ENCODE measurements at regions not wholly inside any gene's neighbourhood (a gene's known extent, or its start where the extent isn't known, plus 50 kb on each side); places are given as distances from the start of the nearest gene placed in this dataset.
"Not testable (repeated sequence)": the region's sequence is repeated elsewhere in the genome, so short reads cannot be mapped to it uniquely, and the experiment has no call there.

DNA sequence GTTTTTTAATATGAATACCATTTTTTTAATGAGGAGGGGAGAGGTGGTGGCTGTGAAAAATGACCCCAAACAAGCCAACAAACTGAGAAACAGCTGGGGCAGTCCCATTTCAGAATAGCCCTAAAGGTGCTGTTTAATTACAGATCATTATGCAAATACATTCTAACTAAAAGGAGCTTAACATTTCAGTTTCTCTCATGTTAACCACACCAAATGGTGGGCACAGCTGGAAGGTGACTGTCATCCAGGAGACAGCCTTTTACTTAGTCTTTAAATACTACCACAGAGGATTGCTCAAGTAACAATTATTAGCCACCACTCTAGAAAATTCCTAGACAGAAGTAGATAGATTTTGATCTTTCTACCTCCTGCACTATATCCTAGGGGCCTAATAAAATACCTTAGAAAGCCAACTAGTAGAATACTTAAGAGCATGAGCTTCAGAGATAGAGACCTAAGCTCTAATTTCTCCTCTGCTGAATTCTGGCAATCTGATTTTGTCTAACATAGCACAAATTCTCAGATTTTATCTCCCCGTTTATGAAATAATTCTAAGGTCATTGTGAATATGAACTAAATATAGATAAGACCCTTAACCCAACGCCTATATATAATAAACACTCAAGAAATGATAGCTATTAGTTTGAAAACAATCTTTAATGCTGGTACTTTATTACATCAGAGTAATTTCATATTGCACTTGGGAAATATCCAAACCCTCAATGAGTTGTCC, 615.1 kb upstream of the NRSN1 start:
- DNase-seq (ENCODE audit: low spot score) = no peak

DNA sequence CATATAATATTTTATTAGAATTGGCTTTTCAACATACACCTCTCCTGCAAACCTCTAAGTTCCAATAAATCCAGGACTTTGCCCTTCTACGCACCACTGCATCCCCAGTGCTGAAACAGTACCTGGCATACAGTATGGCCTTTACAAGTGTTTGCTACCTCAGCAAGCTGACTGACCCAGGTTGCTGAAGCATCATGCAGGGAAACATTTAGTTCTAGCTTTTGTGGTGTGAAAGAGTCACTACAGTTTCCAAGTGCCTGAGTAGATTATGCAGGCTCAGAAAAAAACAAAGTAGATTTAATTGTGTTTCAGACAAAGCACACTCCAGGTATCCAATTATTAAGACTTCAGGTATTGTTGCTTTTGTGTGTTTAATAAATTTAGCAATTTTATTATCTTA, 614.2 kb upstream of the NRSN1 start:
- no peak for DNase-seq (ENCODE audit: low spot score)

DNA sequence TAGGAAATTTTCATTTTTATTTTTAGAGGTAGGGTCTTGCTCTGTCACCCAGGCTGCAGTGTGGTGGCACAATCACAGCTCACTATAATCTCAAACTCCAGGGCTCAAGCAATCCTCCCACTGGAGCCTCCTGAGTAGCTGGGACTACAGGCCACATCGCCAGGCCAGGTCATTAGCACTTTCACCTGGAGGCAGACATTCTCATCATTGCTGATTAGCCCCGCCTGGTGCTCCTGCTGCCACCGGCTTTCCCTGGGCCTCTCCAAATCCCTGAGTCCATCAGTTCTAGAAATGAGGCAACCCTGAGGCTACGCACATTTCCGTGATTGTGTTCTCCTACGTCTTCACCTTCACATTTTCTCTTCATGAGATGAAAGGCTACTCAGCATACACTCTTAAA, 607.7 kb upstream of the NRSN1 start:
- no peak for DNase-seq (ENCODE audit: low spot score)

DNA sequence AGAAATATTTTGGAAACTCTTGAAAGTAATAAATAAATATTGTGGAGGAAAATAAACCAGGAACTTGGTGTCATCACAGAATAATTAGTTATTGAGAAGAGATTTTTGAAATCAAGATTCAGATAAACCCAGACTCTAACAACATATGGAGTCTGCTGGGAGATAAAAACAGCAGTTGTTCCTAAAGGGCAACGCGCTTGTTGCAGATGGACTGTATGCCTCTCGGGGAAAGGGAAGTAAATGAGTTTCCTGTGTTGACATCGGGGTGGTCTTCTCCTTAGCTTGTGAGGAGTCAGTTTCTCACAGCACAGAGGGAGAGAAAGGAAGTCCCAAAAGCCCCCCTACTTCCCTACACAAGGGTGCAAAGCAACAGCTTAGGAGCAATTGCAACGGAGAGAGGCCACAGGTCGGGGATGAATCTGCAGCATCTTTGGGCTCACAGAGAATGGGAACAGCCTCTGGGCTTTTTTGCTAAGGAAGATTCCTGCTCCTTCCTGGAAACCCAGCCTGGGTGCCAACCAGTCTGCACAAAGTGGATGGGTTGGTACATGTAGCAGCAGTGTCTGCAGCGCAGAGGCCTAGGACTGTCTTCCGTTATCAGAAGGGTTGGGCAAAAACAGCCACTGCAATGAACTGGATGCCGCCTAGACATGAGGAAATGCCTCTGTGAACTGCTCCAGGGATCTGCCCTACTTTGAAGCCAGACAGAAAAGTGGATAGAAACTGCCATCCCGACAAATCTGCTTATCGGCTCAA, 603.0 kb upstream of the NRSN1 start:
- DNase-seq (ENCODE audit: low spot score) = peak; percentile 58

DNA sequence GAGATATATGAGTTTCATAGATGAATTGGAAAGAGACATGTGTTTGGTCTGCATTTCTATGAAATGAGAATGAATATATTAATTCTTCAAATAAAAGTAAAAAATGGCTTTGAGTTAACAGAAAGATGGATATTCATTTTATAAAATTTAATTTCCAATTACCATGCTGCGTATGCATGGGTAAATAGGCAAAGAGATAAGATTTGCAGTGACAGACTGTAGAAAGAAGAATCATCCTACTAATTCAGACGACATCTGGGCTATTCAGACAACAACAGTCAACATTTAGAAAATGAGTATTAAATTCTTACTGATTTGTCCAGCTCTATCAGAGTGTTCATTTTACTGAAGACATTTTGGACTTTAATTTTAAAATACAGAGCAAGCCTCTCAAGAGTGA, 602.2 kb upstream of the NRSN1 start:
- DNase-seq (ENCODE audit: low spot score) = no peak

DNA sequence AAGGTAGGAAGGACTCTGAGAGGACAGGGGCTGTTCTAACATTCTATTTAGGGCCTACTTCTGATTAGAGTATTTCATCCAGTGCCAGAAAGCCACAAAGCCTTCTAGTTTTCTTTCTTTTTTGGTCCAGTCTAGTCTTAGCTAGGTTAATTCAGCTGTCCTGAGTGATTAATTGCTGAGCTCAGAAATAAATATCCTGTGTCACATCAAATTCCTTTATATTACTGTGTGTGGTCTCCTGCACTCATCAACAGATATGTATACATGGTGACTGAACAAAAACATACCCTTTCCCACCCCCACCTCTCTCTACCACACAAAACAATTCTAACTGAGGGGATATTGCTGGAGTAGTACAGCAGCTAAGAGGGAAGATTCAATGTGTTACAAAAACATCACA, 601.5 kb upstream of the NRSN1 start:
- DNase-seq (ENCODE audit: low spot score) = no peak

DNA sequence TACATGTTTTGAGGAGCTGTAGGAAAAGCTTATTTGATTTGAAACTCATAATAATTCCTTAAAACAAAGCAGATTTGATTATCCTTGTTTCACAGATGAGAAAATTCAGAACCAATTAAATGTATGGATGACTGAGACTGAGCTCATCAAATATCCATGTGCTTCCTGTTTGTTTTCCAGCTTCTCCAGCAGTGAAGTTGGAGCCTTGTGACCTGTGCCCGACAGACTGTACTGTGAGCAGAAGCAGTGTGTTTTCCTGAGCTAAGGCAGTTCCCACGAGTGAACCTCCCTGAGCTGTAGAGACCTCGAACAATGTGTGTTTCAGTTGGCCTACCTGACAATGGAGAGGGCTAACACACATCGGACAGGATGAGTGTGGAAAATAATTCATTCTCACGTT, 599.5 kb upstream of the NRSN1 start:
- DNase-seq (ENCODE audit: low spot score) = no peak

DNA sequence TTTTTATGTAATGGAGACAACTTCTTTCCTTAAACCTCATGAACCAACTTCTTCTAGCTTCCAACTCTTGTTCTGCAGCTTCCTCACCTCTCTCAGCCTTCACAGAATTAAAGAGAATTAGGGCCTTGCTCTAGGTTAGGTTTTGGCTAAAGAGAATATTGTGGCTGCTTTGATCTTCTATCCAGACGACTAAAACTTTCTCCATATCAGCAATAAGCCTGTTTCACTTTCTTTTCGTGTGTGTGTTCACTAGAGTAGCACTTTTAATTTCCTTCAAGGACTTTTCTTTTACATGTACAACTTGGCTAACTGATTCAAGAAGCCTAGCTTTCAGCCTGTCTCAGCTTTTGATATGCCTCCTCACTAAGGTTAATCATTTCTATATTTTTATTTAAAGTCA, 596.1 kb upstream of the NRSN1 start:
- DNase-seq (ENCODE audit: low spot score) = no peak

DNA sequence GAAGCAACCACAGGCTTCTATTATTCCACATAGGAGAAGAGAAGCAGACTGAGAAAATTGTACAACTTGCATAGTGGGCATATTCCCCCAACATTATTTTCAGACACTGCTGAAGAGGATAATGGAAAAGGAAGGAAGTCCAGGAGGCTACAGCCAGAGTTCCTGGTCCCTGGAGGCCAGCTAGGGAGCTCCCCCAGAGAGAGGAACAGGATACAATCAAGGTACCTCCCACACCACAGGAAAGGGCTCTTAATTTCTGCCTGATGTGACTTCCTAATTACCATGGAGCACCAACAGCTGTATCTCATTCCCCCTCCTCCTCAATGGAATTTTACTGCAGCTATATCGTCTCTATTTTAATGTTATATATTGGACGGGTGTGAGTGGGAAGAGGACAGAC, 594.3 kb upstream of the NRSN1 start:
- DNase-seq (ENCODE audit: low spot score) = no peak

DNA sequence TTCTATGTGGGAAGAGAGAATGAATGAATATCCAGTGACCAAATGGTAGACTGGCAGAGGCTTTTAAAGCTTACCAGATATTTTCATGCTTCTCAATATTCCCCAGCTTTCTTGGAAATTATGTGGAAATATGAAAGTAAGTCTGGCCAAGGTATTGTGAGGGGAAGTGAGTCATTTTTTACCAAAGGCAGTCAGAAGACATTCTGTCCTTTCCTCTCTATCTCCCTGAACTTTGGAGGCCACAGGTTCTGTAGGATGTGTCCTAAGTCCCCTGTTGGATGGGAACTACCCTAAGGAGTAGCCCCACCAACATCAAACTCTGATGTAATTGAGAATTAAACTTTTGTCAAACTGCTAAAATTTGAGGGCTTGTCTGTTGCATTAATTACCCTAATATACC, 593.8 kb upstream of the NRSN1 start:
- no peak for DNase-seq (ENCODE audit: low spot score)

DNA sequence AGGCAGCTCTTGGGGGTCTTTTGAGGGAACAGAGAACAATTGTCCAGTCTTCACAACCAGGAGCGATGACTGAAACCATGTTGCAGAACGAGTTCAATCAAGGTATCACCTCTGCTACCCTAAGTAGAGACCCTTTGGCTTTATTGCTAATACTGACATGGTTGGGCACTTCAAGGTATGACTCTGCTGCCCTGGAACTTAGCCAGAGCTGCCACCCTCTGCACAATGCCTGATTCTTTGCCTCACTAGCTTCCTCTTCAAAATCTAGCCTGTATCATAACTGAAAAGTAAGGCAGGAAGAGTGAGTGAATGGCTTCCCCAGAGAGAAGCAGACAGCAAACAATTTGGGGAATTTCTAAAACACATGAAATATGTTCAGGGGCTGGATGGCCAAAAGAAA, 592.7 kb upstream of the NRSN1 start:
- DNase-seq (ENCODE audit: low spot score) = no peak

DNA sequence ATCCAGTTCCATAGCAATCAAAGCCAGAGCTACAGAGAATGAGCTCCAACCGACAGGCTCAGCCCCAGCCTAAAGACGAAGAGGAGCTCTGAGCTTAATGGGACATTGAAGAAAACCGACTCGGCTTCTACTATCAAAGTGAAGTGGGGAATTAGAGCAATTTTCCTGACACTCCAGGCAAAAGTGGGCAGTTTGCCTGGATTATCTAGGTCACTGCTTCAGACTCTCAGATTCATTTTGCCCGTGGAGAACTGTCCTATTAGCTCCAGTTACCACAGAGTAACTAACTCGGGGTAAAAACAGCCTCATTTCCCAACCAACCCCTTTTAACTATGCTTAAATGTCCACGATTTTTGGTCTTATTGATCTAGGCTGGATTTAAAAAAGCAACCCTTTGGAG, 592.1 kb upstream of the NRSN1 start:
- no peak for DNase-seq (ENCODE audit: low spot score)

DNA sequence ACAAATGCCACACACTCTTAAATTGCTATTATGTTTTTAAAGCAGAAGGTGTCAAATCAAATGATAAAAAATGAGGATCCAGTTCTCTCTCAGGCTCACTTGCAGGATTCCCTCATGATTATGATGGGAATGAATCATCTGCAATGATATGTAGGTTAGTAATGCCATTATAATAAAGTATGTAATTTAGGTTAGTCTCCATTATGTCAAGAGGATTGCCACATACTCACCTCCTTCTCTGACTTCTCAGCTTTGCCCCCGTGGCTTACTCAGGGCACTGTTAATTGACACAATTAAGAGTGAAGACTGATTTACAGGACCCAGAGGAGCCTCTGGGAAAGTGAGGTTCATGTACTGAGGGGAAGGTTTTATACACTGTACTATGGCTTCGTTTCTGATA, 591.7 kb upstream of the NRSN1 start:
- DNase-seq (ENCODE audit: low spot score) = no peak

DNA sequence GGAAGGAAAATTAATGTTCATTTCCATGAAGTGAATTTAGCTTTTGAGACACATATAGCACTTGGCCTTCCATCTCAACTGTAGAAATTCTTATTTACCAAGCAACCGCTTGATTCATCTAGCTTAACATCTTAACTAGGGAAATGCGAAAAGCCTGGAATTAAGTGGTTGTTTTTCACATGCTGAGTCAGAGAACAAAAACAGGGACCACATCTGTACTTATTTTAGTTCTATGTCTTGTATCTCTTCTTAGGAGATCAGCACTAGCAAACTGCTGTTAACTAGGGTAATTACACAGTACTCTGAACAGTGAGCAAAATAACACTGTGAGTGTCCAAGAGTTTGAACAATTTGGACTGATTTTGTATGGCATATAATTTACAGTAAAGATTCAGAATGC, 590.9 kb upstream of the NRSN1 start:
- no peak for DNase-seq (ENCODE audit: low spot score)

DNA sequence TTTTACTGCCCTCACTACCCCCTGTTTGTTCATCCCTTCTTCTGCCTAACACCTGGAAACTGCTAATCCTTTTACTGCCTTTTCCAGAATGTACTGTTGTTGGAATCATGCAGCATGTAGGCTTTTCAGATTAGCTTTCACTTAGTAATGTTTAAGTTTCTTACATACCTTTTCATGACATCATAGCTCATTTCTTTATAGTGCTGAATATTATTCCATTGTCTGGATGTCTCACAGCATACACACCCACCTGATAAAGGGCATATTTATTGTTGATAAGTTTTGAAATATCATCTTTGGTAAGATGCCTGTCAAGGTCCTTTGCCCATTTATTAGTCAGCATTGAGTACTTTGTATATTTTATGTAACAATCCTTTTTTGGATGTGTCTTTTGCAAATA, 588.2 kb upstream of the NRSN1 start:
- DNase-seq (ENCODE audit: low spot score) = no peak

DNA sequence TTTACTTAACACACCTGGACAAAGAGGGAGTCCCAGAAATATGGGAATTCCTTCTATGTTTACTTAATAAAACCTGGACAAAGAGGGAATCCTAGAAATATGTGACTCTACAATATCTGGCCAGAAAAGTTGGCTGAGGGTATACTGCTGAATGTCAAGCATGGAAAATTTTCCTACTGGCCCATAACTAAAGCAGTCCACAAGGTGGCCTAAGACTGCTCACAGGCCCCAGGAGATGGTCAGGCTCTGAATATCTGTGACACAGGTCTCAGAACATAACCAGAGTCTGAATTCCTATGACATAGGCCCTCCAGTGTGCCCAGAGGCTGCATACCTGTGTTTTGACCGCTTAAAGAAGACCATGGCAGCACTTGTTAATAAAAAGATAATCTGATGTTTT, 578.2 kb upstream of the NRSN1 start:
- DNase-seq (ENCODE audit: low spot score) = peak; percentile 26

DNA sequence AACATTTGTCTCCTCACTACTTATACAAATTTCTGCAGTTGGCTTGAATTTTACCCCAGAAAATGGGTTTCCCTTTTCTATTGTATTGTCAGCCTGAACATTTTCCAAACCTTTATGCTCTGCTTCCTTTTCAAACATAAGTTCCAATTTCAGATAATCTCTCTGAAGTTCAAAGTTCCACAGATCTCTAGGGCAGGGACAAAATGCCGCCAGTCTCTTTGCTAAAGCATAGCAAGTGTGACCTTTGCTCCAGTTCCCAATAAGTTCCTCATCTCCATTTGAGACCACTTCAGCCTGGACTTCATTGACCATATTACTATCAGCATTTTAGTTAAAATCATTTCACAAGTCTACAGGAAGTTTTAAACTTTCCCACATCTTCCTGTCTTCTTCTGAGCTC, 571.1 kb upstream of the NRSN1 start:
- not testable (repeated sequence) for DNase-seq (ENCODE audit: low spot score)

DNA sequence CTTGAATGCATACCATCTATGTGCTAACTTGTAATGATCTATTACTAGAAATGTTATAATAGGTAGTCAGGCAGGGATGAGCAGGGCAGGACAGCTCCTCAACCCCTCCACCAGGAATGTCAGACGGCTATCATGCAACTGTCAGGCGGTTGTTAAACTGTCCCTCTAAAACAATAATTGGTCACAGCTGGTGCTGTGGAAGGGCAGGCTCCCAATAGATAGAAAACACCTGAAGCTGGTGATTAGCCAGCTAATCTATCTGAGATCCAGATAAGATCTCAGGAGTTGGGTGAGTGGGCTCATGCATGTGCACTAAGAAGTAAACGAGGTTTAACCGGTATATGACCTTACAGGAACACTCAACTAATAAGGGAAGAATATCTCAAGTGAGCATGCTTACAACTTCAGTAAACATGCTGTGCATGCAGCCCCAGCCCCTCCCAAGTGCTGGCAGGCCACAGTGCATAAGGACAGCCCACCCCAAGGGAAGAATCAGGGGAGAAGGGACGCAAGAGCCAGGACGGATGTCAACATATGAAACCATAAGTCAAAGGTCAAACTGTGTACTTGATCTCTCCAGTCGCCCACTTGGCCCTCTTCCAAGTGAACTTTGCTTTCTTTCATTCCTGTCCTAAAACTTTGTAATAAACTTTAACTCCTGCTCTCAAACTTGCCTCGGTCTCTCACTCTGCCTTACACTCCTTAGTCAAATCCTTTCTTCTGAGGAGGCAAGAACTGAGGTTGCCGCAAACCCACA, 566.2 kb upstream of the NRSN1 start:
- DNase-seq (ENCODE audit: low spot score) = no peak

DNA sequence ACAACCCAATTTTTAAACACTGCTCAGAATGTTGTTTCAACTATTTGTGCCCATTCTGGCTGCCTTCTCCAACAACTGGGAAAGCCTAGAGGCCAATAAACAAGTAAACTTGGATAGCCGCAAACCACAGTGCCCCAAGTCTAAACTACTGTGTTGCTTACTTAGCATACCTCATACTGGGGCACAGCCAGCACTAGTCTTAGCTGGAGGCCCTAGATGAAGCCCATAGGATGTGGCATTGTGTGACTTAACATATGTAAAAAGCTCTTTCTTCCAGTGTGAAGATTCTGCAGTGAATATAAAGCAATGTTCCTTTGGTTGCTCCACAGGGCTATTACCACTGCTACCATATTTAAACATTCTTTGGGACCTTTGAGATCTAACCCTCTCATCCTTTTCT, 564.3 kb upstream of the NRSN1 start:
- DNase-seq (ENCODE audit: low spot score) = no peak

DNA sequence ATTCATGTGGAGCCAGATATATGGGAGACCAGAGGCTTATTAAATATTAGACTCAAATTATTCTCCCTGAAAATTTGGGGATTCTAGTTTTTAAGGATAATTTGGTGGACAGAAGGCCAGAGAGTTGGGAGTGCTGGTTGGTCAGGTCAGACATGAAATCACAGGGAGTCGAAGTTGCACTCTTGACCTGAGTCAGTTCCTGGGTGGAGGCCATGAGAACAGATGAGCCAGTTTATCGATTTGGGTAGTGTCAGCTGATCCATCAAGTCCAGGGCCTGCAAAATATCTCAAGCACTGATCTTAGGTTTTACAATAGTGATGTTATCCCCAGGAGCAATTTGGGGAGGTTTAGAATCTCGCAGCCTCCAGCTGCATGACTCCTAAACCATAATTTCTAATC, 563.5 kb upstream of the NRSN1 start:
- DNase-seq (ENCODE audit: low spot score) = no peak

DNA sequence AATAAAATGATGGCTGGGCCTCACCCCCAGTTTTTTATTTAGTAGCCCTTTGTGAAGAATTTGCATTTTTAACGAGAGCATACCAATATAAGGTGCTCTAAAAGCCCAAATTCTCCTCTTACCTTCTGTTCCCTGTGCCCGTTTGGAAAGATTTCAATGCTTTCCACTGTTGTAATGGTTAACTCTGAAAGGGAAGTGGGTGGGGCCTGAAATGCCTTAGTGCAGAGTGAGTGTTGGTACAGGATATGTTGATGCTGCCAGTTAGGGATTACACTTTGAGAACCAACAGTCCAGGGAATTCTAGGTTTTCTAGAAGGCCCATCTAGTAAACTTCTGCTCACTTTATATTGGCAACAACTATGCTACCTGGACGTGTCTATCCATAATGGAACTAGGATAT, 562.7 kb upstream of the NRSN1 start:
- DNase-seq (ENCODE audit: low spot score) = no peak

DNA sequence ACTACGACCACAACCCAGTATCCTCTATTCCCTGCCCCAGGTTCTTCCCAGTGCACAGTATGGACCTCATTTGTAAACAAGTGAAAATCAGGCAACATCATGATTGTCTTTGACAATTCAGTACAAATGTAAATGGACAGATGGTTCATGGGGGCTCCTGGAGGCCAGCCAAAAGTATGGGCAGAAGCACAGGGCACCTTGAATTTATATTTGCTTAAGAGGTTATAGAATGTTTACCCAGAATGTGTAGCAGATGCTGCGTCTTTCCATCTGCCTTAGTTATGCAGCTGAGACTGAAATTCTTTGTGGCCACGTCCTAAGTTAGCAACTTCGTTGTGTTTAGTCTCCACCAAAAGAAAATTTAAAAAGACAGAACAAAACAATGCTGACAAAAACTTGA, 559.6 kb upstream of the NRSN1 start:
- DNase-seq (ENCODE audit: low spot score) = no peak

DNA sequence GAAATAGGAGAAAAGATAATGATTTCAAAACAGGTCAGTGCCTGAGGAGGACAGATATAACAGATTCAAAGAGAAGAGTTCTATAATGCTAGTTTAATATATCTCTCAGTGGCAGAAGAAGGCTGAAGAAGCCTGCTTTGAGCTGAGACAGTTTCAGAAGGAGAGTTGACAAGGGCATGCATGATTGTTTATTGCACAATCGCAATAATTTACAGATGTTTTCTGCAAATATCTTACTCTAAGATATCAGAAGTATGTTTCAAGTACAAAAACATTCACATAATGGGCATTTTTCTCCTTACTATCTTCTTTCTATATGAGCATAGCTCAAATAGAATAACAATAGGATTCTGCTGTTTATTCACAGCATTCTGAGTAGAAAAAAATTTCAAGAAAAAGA, 557.7 kb upstream of the NRSN1 start:
- no peak for DNase-seq (ENCODE audit: low spot score)

All from D341Med (cell line).